SU-DHL-6 (cell line): ENCODE measurements at regions not wholly inside any gene's neighbourhood (a gene's known extent, or its start where the extent isn't known, plus 50 kb on each side); places are given as distances from the start of the nearest gene placed in this dataset.

Experiments used
- H2AFZ ChIP-seq: fragments of 200-600 bp; sonication (generic); 2 replicates; pipeline ENCODE4 v1.6.1; 2014; ENCODE audit warnings: low read depth, mild to moderate bottlenecking, moderate library complexity, mixed read lengths, antibody characterized with exemption, low read length; ENCODE audit not compliant: severe bottlenecking
- H3F3A ChIP-seq: fragments of 200-600 bp; shearing (Covaris generic); 2 replicates; pipeline ENCODE4 v1.6.0; 2016; ENCODE audit warnings: antibody characterized with exemption, mild to moderate bottlenecking; ENCODE audit not compliant: insufficient read depth
- H3K27ac ChIP-seq: fragments of 200-600 bp; sonication (generic); 2 replicates; pipeline ENCODE4 v1.5.1; 2016; ENCODE audit warnings: low read depth, mild to moderate bottlenecking, low read length, moderate library complexity, mixed read lengths
- H3K27me3 ChIP-seq: fragments of 200-600 bp; sonication (generic), shearing (Covaris generic); 2 replicates; pipeline ENCODE4 v1.6.0; 2014; ENCODE audit warnings: mild to moderate bottlenecking, low read length
- H3K36me3 ChIP-seq: fragments of 200-600 bp; sonication (generic); 2 replicates; pipeline ENCODE4 v1.6.1; 2014; ENCODE audit warnings: mild to moderate bottlenecking, low read length, mixed read lengths
- H3K4me2 ChIP-seq: fragments of 300-600, 200-600 bp; shearing (Covaris generic), sonication (generic); 2 replicates; pipeline ENCODE4 v1.6.0; 2014; ENCODE audit warnings: low read length, low read depth, mild to moderate bottlenecking; ENCODE audit not compliant: poor library complexity, severe bottlenecking
- H3K4me3 ChIP-seq: fragments of 200-600 bp; sonication (generic); 2 replicates; pipeline ENCODE4 v1.5.1; 2014; ENCODE audit warnings: antibody characterized with exemption, low read length, mild to moderate bottlenecking, mixed read lengths; ENCODE audit not compliant: insufficient read depth, poor library complexity, severe bottlenecking
- H3K79me2 ChIP-seq: fragments of 200-600 bp; sonication (generic); 2 replicates; pipeline ENCODE4 v1.6.1; 2014; ENCODE audit warnings: mild to moderate bottlenecking, low read length, moderate library complexity; ENCODE audit not compliant: insufficient read depth
- H3K9ac ChIP-seq: fragments of 200-600 bp; sonication (generic); 2 replicates; pipeline ENCODE4 v1.7.0; 2014; ENCODE audit warnings: mild to moderate bottlenecking, low read length
- H3K9me2 ChIP-seq: fragments of 200-600 bp; sonication (generic); replicated peaks from 2 replicates; pipeline ENCODE4 v1.6.1; 2014; ENCODE audit warnings: low read length; ENCODE audit not compliant: insufficient read depth
- H3K9me3 ChIP-seq: fragments of 200-600 bp; sonication (generic); 2 replicates; pipeline ENCODE4 v1.6.1; 2014; ENCODE audit warnings: low read length, mixed read lengths; ENCODE audit not compliant: insufficient read depth
- H4K20me1 ChIP-seq: fragments of 200-600 bp; sonication (generic); 2 replicates; pipeline ENCODE4 v1.6.1; 2014; ENCODE audit warnings: low read depth, mild to moderate bottlenecking, antibody characterized with exemption, low read length, moderate library complexity, mixed read lengths
- CTCF ChIP-seq: fragments of 200-600 bp; sonication (generic); IDR thresholded peaks from one replicate; pipeline ENCODE4 v1.5.1; 2017; ENCODE audit warnings: antibody characterized with exemption, mild to moderate bottlenecking, low read length, moderate library complexity; ENCODE audit not compliant: insufficient read depth, poor library complexity, severe bottlenecking
- EZH2phosphoT487 ChIP-seq: fragments of 200-600 bp; sonication (generic), shearing (Covaris generic); conservative IDR thresholded peaks from 2 replicates; pipeline ENCODE4 v1.6.1; 2018; ENCODE audit warnings: mild to moderate bottlenecking, antibody characterized with exemption, low read length, moderate library complexity, mixed read lengths

- TF ChIP-seq CTCF = no peak
- TF ChIP-seq EZH2phosphoT487 = no peak
- H3F3A ChIP-seq = no peaks in the 10 kb centered on the region
Measured at GRCh38 chr6:8657522-8657921, 222.2 kb upstream of the SLC35B3 start.

GRCh38 chr6:8655670-8656454, 220.5 kb upstream of the SLC35B3 start:
- H3K79me2 ChIP-seq = no peaks in the 10 kb centered on the region
- H3K9me2 ChIP-seq = no peaks in the 10 kb centered on the region
- no peaks in the 10 kb centered on the region for H3F3A ChIP-seq
- no peak overlapping the region for H2AFZ ChIP-seq
- no peaks in the 10 kb centered on the region for H4K20me1 ChIP-seq
- H3K9me3 ChIP-seq = no peaks in the 10 kb centered on the region
- H3K36me3 ChIP-seq = no peaks in the 10 kb centered on the region
- TF ChIP-seq CTCF = no peak
- no peak for TF ChIP-seq EZH2phosphoT487
- H3K27me3 ChIP-seq = peaks cover 4% of the 10 kb centered on the region; the same call in 1 of the 2 replicates
- no peak overlapping the region for H3K9ac ChIP-seq
- no peak overlapping the region for H3K4me2 ChIP-seq
- H3K4me3 ChIP-seq = no peak overlapping the region
- H3K27ac ChIP-seq = no peak overlapping the region

More at GRCh38 chr6:8657522-8657921, 222.2 kb upstream of the SLC35B3 start:
- Histone ChIP-seq H3K4me3 (no peak overlapping the region), H3K9me3 (no peaks in the 10 kb centered on the region), H3K9me2 (no peaks in the 10 kb centered on the region), H3K27me3 (0 out of 2 replicates have a peak, but pooled peaks cover 4% of the 10 kb centered on the region), H2AFZ (no peak overlapping the region), H3K79me2 (no peaks in the 10 kb centered on the region), H3K9ac (no peak overlapping the region), H3K27ac (no peak overlapping the region), H3K4me2 (no peak overlapping the region), H3K36me3 (no peaks in the 10 kb centered on the region), H4K20me1 (no peaks in the 10 kb centered on the region)

DNA sequence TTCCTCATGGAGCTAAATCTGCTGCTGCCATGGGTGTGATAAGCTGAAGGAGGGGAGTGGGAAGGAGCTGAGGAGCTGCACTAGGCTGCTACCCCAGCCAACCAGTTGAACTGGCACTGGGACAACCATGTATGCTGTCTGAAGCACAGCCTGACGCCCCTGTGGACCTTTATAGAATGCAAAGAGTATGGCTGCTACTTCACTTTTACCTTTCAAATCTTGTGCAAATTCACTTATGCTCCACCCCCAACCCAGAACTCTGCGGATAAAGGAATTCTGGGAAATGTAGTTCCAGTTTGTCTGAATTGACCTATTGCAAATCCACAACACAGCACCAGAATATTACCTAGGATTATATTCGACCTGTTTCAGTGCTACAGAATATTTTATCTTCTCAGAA, 217.4 kb upstream of the SLC35B3 start:
- H3K9ac ChIP-seq = no peak overlapping the region
- no peak overlapping the region for H3K27ac ChIP-seq
- TF ChIP-seq EZH2phosphoT487 (no peak), CTCF (no peak)
- no peaks in the 10 kb centered on the region for H3K79me2 ChIP-seq
- no peaks in the 10 kb centered on the region for H3F3A ChIP-seq
- no peak overlapping the region for H2AFZ ChIP-seq
- no peak overlapping the region for H3K4me2 ChIP-seq
- H3K4me3 ChIP-seq = no peak overlapping the region
- peaks cover 4% of the 10 kb centered on the region; the same call in 1 of the 2 replicates for H3K27me3 ChIP-seq
- H3K9me2 ChIP-seq = no peaks in the 10 kb centered on the region
- H3K36me3 ChIP-seq = no peaks in the 10 kb centered on the region
- no peaks in the 10 kb centered on the region for H4K20me1 ChIP-seq
- H3K9me3 ChIP-seq = no peaks in the 10 kb centered on the region
